HTR-8/SVneo (cell line): ENCODE measurements at regions not wholly inside any gene's neighbourhood (a gene's known extent, or its start where the extent isn't known, plus 50 kb on each side); places are given as distances from the start of the nearest gene placed in this dataset.
"Not testable (repeated sequence)": the region's sequence is repeated elsewhere in the genome, so short reads cannot be mapped to it uniquely, and the experiment has no call there.

Experiments used
- DNase-seq: peaks from one replicate; pipeline ENCODE4 v3.0.0; 2011; ENCODE audit warnings: low spot score, mixed read lengths; ENCODE audit not compliant: insufficient read length
- FAIRE-seq: peaks from 2 replicates; lab custom pipeline; 2011; peaks lifted over from hg19 to GRCh38; lab: Jason Lieb, UNC

DNA sequence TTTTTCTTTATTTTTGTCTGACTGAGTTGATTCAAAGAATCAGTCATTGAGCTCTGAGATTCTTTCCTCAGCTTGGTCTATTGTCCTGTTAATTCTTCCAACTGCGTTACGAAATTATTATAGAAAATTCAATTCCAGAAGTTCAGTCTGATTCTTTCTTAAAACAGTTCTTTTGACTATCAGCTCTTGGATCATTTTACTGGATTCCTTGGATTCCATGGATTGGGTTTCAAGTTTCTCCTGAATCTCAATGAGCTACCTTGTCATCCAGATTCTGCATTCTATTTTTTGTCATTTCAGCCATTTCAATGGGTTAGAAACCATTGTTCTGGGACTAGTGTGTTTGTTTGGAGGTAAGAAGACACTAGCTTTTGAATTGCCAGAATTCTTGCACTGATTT lies 169.3 kb downstream of the PCDH20 start:
- no peak for FAIRE-seq
- no peak for DNase-seq

DNA sequence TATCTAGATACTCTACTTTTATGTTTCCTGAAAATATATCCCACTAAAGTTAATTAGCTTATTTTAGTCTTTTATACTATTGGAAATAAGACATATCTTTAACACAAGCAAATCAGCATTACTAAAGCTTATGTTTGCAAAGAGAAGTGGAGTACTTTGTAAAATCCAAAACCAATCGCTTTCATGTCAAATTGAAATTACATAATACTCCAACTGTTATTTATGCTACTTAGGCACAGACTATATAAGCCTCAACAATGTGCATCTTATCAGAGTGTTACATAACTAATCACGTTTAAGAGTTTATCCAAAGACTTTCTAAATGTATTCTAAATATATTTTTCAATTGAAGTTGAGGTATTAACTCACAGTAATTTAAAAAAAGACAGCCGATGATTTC lies 200.0 kb downstream of the PCDH20 start:
- FAIRE-seq (no peak), DNase-seq (no peak)

- FAIRE-seq (no peak), DNase-seq (no peak)
These were observed 200.5 kb downstream of the PCDH20 start for GRCh38 chr13:61215116-61215515.

DNA sequence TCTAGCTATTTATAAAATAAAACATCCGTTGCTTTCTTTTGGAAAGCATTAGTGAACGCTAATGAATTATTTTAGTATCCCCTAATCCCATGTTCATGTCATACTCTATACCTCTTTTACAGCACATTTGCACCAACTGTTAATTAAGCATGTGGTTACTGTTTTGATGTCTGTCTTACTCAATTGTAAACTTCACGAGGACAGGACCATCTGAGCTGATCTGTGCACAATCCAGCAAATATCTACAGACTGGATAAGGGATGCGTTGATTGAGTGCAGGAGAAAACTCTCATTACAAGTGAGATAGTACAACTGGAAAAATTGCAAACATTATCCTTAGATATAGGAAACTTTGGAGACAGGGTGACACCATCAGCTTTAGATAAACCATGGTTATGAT lies 201.1 kb downstream of the PCDH20 start:
- FAIRE-seq, result no peak
- DNase-seq, result no peak

DNA sequence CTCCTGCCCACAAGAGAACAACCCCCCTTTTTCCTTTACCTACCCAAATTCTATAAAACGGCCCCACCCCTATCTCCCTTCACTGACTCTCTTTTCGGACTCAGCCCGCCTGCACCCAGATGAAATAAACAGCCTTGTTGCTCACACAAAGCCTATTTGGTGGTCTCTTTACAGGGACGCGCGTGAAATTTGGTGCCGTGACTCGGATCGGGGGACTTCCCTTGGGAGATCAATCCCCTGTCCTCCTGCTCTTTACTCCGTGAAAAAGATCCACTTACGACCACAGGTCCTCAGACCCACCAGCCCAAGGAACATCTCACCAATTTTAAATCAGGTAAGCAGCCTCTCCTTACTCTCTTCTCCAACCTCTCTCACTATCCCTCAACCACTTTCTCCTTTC lies 209.8 kb downstream of the PCDH20 start:
- FAIRE-seq, DNase-seq: not testable (repeated sequence)

GRCh38 chr13:61204025-61204424 lies 211.6 kb downstream of the PCDH20 start:
- FAIRE-seq (no peak), DNase-seq (no peak)

DNA sequence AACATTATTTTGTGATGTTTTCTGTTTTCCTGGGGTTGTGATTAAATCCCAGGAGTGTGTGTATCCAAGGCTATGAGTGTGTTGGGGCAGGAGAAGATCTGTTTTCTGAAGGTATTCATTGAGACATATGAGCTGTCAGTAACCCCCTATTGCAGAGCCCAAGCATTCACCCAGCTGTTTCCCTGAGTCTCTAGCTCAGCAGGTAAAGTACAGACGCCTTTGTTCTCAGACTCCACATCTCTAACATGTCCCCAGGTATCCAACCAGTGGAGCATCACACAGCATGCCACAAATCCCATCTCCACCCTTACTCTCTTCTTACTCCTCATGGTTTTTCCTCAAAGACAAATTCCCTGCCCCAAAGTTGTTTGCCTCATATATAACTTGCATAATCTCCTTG lies 213.6 kb downstream of the PCDH20 start:
- DNase-seq (no peak), FAIRE-seq (no peak)

DNA sequence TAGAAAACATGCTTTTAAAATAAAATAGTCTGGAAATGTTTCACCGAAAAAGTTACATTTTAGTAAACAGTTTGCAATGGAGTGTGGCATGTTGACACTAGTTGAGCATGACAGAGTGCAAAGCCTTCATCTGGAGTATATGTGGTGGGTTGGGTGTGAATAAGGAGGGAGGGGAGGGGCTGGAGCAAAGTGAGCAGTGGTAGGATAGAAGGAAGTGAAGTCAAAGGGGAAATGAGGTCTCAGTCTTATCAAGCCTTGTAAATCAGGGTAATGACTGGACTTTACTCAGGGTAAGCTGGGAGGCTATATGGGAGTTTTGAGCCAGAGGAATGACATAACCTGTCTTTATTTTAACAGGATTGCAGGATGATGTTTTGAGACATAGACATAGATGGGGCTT lies 222.8 kb downstream of the PCDH20 start:
- FAIRE-seq (no peak), DNase-seq (no peak)

- no peak for FAIRE-seq
These were observed 227.6 kb downstream of the PCDH20 start for GRCh38 chr13:61188057-61188456.

DNA sequence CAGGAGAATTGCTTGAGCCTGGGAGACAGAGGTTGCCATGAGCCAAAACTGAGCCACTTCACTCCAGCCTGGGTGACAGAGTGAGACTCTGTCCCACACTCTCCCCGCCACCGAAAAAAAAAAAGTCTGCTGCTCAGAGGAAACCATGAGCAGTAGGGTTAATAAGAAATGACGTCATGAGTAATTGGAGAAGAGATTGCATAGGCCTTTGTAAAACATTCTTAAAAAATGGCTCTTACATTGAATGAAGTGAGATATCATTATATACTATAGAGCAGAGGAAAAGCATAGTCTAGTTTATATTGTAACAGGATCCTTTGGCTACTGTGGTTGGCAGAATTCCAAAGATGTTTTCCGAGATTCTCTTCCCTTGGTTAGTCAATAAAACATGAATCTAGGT lies 228.2 kb downstream of the PCDH20 start:
- DNase-seq, result no peak
- no peak for FAIRE-seq

More at GRCh38 chr13:61188057-61188456, 227.6 kb downstream of the PCDH20 start:
- DNase-seq, result no peak

DNA sequence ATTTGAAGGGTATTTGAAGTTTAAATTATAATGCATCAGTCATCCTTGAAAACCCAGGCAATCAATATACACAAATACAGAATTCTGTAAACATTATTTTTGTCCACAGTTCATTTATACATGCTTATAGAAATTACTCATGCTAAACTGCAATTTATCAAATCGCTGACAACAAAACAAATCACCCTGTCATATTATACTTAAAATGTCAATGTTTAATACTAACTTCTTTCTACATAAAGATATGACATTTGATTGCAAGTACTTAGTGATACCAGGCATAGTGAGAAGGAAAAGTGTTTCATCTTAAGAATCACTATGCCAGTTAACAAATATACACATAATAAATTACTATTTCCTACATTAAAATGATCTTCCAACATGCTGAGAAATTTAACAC lies 232.0 kb downstream of the PCDH20 start:
- DNase-seq (no peak), FAIRE-seq (no peak)

- DNase-seq, result no peak
- no peak for FAIRE-seq
These were observed 235.4 kb downstream of the PCDH20 start for GRCh38 chr13:61180234-61180633.

GRCh38 chr13:61179741-61180140 lies 235.9 kb downstream of the PCDH20 start:
- FAIRE-seq, result no peak
- no peak for DNase-seq

DNA sequence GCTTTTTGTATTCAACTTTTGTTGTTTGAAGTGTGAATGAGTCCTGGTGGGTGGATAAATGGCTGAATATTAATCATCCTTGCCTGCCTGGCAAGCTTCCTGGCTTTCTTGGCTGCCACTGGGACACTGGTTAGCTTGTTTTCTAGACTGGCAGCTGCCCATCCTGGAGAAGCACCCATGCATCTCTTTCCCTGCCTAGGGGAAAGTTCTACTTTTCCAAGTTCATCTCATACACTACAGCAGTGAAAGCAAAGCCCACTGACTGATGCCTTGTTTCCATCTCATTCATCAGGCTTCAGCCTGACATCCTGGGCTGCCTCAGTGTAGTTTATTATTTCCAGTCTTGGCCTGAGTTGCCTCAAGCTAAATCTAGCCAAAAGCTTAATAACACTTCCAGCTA lies 244.8 kb downstream of the PCDH20 start:
- no peak for DNase-seq

DNA sequence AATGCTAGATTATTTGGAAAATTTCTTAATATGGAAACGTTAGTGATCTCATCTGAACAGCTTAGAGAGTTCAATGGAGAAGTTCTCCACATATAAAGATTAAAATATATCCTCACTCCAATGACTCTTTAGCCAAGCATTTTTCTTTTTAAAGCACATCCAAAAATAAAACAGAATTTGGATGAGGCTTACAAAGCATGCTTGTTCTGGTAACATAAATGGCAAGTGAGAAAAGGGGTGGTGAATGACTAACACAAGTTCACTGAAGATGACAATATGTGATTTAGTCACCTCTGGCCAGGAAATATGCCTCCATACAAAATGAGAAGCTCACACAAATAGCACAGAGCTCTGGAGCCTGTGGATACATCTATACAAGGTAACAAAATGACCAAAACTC lies 253.0 kb downstream of the PCDH20 start:
- FAIRE-seq (no peak), DNase-seq (no peak)

More for the DNA sequence above, 244.8 kb downstream of the PCDH20 start:
- FAIRE-seq, result no peak

GRCh38 chr13:61162106-61162505 lies 253.5 kb downstream of the PCDH20 start:
- no peak for DNase-seq
- FAIRE-seq, result no peak

GRCh38 chr13:61156753-61157152 lies 258.9 kb downstream of the PCDH20 start:
- FAIRE-seq, result no peak

GRCh38 chr13:61151062-61151461 lies 264.6 kb downstream of the PCDH20 start:
- DNase-seq (no peak), FAIRE-seq (no peak)

More at GRCh38 chr13:61156753-61157152, 258.9 kb downstream of the PCDH20 start:
- DNase-seq, result no peak

DNA sequence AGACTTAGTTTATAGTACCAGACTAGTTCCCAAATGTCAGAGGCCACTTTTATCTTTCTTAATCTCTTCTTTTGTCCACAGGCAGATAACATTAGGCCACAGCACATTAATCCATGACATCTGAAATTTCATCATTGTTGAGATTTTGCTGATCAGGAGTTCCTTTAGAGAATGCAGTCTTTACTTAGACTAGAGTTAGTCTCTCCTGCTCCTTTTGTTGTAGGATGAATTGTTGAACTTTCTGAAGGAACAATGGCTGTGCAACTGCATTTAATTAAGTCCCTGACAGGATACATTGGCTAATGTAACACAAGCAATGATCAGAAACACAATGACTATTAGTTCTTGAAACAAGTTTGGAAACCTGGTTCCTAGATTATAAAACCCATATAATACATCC lies 266.3 kb downstream of the PCDH20 start:
- DNase-seq (no peak), FAIRE-seq (no peak)

DNA sequence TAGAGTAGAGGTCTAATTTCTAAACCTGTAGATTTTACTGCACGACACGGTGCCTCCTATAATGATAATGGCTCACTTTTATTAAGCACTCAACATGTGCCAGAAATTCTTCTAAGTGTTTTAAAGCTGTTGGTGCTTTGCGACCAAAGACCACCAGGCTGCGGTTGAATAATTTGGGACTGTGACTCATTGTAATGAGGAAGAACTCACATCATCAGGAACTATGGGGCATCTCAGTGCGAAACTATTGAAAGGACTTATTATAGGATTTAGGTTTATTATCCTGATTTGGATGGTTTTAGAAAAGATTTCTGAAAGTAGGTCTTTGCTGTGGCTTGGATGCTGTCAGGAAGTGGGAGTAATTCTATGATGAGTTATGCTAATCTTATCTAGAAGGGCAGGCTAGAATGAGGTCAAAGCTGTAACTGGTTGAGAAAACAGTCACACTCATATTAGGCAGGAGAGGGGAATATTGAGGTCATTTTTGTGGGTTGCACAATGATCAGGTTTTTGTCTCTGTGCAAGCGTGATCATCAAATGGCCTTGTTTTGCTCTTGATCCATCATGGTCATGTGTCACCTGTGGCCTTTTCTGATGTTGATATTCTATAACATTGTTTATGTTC lies 266.8 kb downstream of the PCDH20 start:
- FAIRE-seq (no peak), DNase-seq (no peak)

- no peak for FAIRE-seq
These were observed 267.4 kb downstream of the PCDH20 start for GRCh38 chr13:61148211-61148610.

DNA sequence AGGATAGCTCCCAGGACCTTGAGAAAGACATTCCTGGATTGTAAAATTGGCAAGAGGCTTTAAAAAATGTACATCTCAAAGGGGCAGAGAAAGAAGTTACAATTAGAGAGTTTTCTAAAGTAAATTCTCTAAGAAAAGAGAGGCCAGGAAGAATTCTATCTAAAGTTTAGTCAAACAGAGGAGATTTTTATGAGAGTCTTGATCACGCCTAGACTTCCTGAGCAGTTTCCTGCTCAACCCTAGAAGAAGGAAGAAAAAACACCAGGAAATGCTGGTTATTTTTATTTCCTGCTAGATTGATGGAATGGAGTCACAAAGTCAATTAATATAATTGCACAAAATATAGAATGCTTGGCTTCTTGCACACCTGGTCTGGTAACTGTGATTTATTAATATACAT lies 269.1 kb downstream of the PCDH20 start:
- FAIRE-seq (no peak), DNase-seq (no peak)

More at GRCh38 chr13:61148211-61148610, 267.4 kb downstream of the PCDH20 start:
- DNase-seq, result no peak
